Ascending aorta (tissue), 2 donors: ENCODE measurements at regions not wholly inside any gene's neighbourhood (a gene's known extent, or its start where the extent isn't known, plus 50 kb on each side); places are given as distances from the start of the nearest gene placed in this dataset.

Experiments
- DNase-seq, 2 donors: peaks; one replicate each; pipeline ENCODE4 v3.0.0-alpha.2; 2019; ENCODE audit warnings: low spot score in 2 of 2
- H3K27ac ChIP-seq, 2 donors: fragments of 200-600 bp; sonication (generic); one replicate each; pipeline ENCODE4 v1.5.1; 2016 to 2017; ENCODE audit warnings: mild to moderate bottlenecking in 1 of 2
- H3K27me3 ChIP-seq: fragments of 200-600 bp; sonication (generic); one replicate; pipeline ENCODE4 v1.5.1; 2017
- H3K36me3 ChIP-seq, 2 donors: fragments of 200-600 bp; sonication (generic); one replicate each; pipeline ENCODE4 v1.5.1; 2016
- H3K4me1 ChIP-seq, 2 donors: fragments of 200-600 bp; sonication (generic); one replicate each; pipeline ENCODE4 v1.5.1; 2016 to 2017; ENCODE audit warnings: mild to moderate bottlenecking in 1 of 2
- H3K4me3 ChIP-seq, 2 donors: fragments of 200-600 bp; sonication (generic); one replicate each; pipeline ENCODE4 v1.5.1; 2016 to 2017; ENCODE audit warnings: mild to moderate bottlenecking in 1 of 2
- H3K9me3 ChIP-seq, 2 donors: fragments of 200-600 bp; sonication (generic); one replicate each; pipeline ENCODE4 v1.5.1; 2016
- intact Hi-C: fragments of 100-400 bp; cut with DNase I; formaldehyde crosslinking; loops from one replicate; pipeline ENCODE4 v1.15.1; 2023
- TF ChIP-seq, protein P1 (sequence below), 3 experiments: fragments of 200-600 bp in 2 of 3; fragments of 450-650 bp in 1 of 3; sonication (generic) in 2 of 3; IDR thresholded peaks; one replicate each; pipeline ENCODE4 v1.5.1; 2016 to 2019; ENCODE audit warnings: antibody characterized with exemption in 3 of 3, mild to moderate bottlenecking in 1 of 3, moderate library complexity in 1 of 3

DNA sequence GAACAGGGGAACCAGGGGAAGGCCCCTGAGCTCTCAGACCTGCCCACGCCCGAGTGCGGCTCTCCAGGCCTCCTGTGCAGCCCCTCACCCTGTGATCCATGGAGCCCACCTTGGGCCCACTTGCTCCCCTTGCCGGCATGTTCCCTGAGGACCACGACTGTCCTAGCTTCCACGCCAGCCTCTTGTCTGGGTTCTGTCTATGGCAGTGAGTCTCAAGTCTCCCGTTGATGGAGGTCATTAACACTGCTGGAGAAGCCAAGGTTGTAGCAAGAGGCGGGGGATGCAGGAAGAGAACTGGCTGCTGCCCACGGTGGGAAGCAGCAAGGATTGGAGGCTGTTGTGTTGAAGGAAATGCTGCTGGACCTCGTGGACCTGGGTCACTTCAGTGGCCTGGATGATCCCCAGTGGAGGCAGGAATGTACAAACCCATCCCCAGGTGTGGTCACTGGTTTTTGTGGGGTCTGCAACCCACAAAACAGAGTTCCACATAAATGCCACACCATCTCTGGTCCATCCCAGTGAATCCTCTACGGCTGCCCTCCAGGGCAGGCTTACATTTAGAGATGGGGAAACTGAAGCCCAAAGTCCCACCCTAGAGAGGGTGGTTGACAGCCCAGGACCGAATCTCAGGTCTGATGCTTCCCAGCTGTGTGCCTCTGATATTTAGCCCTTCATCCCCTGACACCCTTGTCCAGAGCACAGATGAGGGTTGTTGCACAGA is 150.3 kb downstream of the NDUFA10 start:
- H3K27me3 ChIP-seq, result no peaks in the 10 kb centered on the region
- H3K9me3 ChIP-seq, result no peaks in the 10 kb centered on the region
- intact Hi-C loops, result no loop called here
- no peak overlapping the region for H3K4me3 ChIP-seq
- H3K36me3 ChIP-seq, result no peaks in the 10 kb centered on the region
- TF ChIP-seq, protein P1, sequence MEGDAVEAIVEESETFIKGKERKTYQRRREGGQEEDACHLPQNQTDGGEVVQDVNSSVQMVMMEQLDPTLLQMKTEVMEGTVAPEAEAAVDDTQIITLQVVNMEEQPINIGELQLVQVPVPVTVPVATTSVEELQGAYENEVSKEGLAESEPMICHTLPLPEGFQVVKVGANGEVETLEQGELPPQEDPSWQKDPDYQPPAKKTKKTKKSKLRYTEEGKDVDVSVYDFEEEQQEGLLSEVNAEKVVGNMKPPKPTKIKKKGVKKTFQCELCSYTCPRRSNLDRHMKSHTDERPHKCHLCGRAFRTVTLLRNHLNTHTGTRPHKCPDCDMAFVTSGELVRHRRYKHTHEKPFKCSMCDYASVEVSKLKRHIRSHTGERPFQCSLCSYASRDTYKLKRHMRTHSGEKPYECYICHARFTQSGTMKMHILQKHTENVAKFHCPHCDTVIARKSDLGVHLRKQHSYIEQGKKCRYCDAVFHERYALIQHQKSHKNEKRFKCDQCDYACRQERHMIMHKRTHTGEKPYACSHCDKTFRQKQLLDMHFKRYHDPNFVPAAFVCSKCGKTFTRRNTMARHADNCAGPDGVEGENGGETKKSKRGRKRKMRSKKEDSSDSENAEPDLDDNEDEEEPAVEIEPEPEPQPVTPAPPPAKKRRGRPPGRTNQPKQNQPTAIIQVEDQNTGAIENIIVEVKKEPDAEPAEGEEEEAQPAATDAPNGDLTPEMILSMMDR (IDR thresholded peaks at IDR 0.05), result no peak
- H3K4me1 ChIP-seq, result no peaks in the 10 kb centered on the region
- DNase-seq, result no peak
- H3K27ac ChIP-seq, result no peak overlapping the region

DNA sequence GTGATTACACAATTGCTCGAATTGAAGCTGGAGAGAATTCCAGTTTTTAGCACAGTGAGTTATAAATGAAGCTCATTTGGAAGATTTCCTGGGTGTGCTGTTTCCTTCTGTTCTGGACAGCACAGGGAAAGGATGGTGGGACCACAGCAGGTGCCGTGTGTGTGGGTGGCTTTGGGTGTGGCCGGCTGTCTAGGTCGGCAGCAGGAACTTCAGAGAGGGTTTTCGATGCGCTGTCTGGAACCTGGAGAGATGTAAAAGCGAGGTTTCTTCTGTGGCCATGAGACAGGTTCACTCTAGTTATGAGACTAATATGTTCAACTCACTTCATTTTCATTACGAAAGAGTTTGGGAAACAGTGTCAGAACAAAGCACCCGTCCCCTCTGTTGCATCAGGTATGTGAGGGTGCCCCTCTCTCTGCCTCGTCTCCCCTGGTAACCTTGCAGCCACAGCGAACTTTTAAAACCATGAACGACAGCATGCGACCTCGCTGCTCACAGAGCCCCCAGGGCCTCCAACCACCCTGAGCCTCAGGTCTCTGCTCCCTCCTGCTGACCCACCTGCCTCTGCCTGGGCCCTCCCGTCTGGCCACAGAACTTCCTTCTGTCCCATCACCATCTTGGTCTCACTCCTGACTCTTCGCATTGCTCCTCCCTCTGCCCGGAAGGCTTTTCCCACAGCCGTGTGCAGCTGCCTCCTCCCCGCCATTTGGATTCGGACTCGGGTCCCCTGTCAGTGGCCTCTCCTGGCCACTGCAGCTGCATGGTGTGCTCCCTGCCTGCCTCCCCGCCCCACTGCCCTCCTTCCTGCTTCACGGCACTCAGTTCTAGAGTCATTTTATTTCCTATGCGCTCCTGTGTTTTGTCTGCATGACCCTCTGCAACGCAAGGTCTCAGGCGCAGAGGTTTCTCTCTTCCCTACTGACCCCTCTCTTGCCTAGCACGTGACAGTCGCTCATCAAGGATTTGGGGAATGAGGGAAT is 151.2 kb downstream of the NDUFA10 start:
- Histone ChIP-seq H3K4me1 (no peaks in the 10 kb centered on the region), H3K4me3 (no peak overlapping the region), H3K27me3 (no peaks in the 10 kb centered on the region), H3K36me3 (no peaks in the 10 kb centered on the region), H3K9me3 (no peaks in the 10 kb centered on the region), H3K27ac (no peak overlapping the region)
- DNase-seq, result no peak
- TF ChIP-seq, protein P1 (IDR thresholded peaks at IDR 0.05), result no peak
- intact Hi-C loops, result no loop called here

DNA sequence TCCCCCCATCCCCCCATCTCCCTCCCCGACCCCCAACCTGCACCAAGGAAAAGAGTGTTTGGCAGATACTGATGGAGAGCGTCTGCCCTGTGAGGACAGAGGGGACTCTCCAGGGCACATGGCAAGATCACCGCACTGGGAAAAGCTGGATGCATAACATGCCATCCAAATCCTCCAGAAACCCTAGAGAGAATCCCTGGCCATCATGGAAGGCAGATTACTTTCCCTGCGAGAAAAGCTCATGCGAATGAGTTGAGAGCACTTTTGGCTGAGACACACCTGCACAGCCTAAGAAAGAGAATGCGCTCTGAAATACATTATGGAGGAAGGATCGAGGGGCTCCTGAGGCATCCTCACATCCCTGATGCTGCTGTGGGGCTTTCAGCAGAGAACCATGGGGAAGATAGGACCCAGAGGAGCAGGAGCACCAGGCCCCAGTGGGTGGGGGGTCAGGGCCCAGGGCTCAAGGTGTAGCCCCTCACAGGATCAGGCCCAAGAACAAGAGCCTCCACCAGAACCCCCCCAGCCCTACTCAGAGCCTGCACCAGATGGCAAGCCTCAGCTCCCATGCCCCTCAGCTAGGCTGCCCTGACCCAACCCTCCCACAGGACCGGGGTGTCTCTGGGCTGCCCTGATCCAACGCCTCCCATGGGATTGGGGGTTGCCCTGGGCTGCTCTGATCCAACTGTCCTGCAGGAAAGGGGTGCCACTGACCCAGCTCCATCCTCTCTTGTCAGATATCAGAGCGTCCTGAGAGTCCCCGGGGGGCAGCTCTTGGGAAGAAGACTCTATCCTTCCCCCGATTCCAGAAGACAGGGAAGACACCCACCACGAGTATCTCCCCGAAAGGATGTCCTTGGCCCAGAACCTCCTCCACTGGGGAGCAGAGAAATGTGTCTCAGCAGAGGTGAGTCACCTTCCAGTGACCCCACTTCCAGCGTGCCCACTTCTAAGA is 153.4 kb downstream of the NDUFA10 start:
- H3K27me3 ChIP-seq, result no peaks in the 10 kb centered on the region
- DNase-seq, result no peak
- H3K9me3 ChIP-seq, result no peaks in the 10 kb centered on the region
- H3K36me3 ChIP-seq, result no peaks in the 10 kb centered on the region
- TF ChIP-seq, protein P1 (IDR thresholded peaks at IDR 0.05), result no peak
- H3K27ac ChIP-seq, result no peak overlapping the region
- H3K4me3 ChIP-seq, result no peak overlapping the region
- intact Hi-C loops, result no loop called here
- H3K4me1 ChIP-seq, result no peaks in the 10 kb centered on the region

DNA sequence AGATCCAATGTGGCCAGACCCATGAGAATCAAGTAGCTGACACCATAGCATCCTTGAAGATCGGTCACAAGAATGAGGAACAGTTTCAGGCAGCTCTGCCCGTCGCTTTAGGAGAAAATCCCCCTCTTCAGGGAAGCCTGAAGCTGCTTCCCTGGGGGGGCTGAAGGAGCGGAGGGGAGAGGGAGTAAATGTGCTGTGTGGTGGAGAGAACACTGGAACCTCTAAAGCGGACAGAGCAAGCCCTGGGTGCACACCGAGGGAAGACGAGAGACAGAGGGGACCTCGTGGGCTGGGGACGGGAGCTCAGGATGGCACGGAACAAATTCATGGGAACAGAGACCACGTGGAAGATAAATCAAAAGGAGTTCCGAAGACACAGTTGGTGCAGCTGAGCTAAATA is 154.3 kb downstream of the NDUFA10 start:
- Histone ChIP-seq H3K27me3 (no peaks in the 10 kb centered on the region), H3K4me1 (no peaks in the 10 kb centered on the region), H3K4me3 (no peak overlapping the region), H3K36me3 (no peaks in the 10 kb centered on the region), H3K9me3 (no peaks in the 10 kb centered on the region), H3K27ac (no peak overlapping the region)
- intact Hi-C loops, result no loop called here
- DNase-seq, result no peak
- TF ChIP-seq, protein P1 (IDR thresholded peaks at IDR 0.05), result no peak

DNA sequence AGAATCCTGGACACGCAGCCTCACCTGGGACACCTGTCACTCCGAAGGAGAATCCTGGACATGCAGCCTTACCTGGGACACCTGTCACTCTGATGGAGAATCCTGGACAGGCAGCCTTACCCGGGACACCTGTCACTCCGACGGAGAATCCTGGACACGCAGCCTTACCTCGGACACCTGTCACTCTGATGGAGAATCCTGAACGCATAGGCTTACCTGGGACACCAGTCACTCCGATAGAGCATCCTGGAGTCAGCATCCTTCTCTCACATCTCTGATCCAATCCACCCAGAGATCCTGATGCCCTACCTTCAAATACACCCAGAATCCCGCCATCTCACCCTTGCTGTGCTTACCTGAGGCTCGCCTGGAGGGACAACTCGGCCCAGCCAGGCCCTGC is 154.9 kb downstream of the NDUFA10 start:
- intact Hi-C loops, result no loop called here
- no peaks in the 10 kb centered on the region for H3K4me1 ChIP-seq
- H3K27ac ChIP-seq, result no peak overlapping the region
- DNase-seq, result no peak
- no peaks in the 10 kb centered on the region for H3K27me3 ChIP-seq
- H3K4me3 ChIP-seq, result no peak overlapping the region
- TF ChIP-seq, protein P1 (IDR thresholded peaks at IDR 0.05), result no peak
- no peaks in the 10 kb centered on the region for H3K9me3 ChIP-seq
- no peaks in the 10 kb centered on the region for H3K36me3 ChIP-seq
